ENCODE measurements at regions not wholly inside any gene's neighbourhood (a gene's known extent, or its start where the extent isn't known, plus 50 kb on each side); places are given as distances from the start of the nearest gene placed in this dataset.

GRCh38 chr3:69567710-69568052 lies 171.6 kb upstream of the MITF start:
- no peak for TF ChIP-seq CTCF (IDR thresholded peaks at IDR 0.05)
- no peak for TF ChIP-seq POLR2A (IDR thresholded peaks at IDR 0.05)
- TF ChIP-seq EP300 (IDR thresholded peaks at IDR 0.05), result no peak
- TF ChIP-seq POLR2AphosphoS5 (IDR thresholded peaks at IDR 0.05), result no peak
